NB4 (cell line): ENCODE measurements at regions not wholly inside any gene's neighbourhood (a gene's known extent, or its start where the extent isn't known, plus 50 kb on each side); places are given as distances from the start of the nearest gene placed in this dataset.
A peak's percentile ranks its signal among the peaks of the same experiment; 100 is the strongest.
"Not testable (repeated sequence)": the region's sequence is repeated elsewhere in the genome, so short reads cannot be mapped to it uniquely, and the experiment has no call there.

Experiments
- DNase-seq: peaks from one replicate; pipeline ENCODE4 v3.0.0; 2010; ENCODE audit warnings: low read depth
- H3K4me3 ChIP-seq: one replicate; pipeline ENCODE4 v1.5.1; 2011; ENCODE audit warnings: mild to moderate bottlenecking, low read depth, low read length, moderate library complexity
- TF ChIP-seq, protein P1 (sequence below): IDR thresholded peaks from one replicate; pipeline ENCODE4 v1.5.1; 2012; ENCODE audit warnings: low read depth, low read length

DNA sequence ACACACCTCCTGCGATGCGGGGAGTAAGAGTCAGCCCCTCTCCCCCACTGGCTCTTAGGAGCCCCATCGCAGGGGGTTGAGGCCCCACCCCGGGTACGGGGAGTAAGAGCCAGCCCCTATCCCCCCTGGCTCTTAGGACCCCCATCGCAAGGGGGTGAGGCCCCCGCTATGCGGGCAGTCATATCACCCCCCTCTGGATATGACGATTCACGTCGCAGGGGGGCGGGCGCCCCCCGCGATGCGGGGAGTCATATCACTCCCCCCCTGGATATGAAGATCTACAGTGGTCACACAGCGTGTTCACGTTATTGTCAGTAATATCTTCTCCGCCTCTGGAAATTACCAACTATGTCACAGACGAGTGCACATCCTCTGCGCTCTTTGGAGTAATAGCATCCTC, 61.1 kb downstream of the DEFB131A start:
- not testable (repeated sequence) for H3K4me3 ChIP-seq, DNase-seq

DNA sequence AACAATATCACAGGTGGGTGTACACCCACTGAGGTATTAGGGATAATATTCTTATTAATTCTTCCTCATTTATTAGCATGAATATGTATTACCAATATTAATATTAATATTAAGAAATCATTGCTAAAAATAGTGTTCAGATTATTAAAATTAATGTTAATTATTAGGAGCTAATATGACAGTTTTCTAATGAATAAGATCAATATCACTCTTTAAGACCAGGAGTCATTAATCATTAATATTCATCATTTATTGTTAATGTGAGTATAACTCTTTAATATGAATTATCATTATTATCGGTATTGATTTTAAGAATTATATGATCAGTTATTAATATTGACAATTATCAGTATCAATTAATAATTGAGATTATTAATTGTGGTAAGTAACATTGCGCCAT, 62.5 kb downstream of the DEFB131A start:
- H3K4me3 ChIP-seq, DNase-seq: not testable (repeated sequence)

DNA sequence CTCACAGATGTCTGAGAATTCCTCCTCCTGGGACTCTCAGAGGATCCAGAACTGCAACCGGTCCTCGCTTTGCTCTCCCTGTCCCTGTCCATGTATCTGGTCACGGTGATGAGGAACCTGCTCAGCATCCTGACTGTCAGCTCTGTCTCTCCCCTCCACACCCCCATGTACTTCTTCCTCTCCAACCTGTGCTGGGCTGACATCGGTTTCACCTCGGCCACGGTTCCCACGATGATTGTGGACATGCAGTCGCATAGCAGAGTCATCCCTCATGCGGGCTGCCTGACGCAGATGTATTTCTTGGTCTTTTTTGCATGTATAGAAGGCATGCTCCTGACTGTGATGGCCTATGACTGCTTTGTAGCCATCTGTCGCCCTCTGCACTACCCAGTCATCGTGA, 68.7 kb downstream of the DEFB131A start:
- not testable (repeated sequence) for DNase-seq

DNA sequence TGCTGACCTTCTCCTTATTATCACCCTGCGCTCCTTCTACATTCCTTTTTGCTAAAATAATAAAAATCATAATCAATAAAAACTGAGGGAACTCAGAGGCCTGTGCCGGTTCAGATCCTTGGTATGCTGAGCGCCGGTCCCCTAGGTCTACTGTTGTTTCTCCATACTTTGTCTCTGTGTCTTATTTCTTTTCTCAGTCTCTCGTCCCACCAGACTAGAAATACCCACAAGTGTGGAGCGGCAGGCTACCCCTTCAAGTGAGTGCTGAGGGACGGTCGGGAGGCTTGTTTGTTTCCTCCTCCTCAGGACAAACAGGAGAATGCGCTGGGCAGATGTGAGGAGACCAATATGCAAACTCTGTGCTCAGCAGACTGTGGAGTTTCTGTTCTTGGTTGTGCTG, 75.4 kb downstream of the DEFB131A start:
- H3K4me3 ChIP-seq, DNase-seq: not testable (repeated sequence)

More for the DNA sequence above, 68.7 kb downstream of the DEFB131A start:
- not testable (repeated sequence) for H3K4me3 ChIP-seq

DNA sequence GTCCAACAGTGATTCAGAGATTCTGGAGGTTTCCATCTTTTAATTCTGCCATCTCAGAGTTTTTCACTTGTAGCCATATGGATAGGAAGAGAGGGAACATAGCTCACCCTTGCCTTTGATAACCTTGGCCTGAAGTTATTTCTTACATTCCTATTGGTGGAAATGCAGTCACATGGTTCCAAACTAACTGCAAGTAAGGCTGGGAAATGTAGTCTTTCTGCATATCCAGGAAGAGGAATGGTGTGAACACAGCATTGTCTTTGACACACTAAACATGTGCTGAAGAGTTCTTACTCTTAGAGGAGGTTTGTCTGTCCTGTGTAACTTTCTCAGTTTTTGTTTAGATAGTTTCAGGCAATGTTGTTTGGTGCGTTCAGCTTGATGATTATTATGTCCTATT, 78.7 kb downstream of the DEFB131A start:
- not testable (repeated sequence) for DNase-seq, H3K4me3 ChIP-seq

DNA sequence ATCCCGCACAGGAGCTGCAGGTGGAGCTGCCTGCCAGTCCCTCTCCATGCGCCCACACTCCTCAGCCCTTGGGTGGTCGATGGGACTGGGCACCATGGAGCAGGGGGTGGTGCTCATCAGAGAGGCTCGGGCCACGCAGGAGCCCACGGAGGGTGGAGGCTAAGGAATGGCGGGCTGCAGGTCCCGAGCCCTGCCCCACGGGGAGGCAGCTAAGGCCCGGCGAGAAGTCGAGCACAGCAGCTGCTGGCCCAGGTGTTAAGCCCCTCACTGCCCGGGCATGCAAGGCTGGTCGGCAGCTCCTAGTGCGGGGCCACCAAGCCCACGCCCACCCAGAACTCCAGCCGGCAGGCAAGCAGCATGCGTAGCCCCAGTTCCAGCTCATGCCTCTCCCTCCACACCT, 80.2 kb downstream of the DEFB131A start:
- not testable (repeated sequence) for H3K4me3 ChIP-seq, DNase-seq

DNA sequence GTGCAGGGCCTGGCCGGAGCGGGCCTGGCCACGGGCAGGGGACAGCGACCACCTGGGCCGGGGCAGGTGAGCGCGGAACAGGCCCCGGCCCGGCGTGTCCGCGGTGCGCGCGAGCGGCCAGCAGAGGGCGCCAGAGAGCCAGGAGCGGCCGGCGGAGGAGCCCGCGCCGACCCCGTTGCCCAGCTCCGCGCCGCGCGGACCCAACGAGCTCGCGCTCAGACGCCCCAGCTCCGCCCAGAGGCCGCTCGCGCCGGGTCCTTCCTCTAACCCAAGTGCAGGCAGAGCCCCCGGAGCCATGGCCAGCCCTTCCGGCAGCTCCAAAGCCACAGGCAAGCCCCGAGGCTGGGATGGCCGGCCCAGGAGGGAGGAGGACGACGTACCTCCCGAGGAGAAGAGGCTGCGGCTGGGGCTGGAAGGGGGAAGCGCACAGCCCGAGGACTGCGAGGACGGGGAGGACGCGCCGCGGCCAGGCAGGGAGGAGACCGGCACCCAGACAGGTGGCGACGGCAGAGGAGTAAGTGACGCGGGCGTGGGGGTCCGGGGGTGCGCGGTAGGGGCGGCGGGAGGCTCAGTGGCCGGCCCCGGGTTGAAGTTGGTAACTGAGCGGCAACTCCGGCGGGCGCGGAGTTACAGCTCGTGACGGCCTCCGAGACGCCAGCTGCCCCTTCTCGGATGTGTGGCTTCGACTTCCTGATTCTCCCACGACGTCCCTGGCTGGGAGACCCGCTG, 88.1 kb downstream of the DEFB131A start:
- H3K4me3 ChIP-seq, result not testable (repeated sequence)
- peak; percentile 83 for DNase-seq
- TF ChIP-seq, protein P1, sequence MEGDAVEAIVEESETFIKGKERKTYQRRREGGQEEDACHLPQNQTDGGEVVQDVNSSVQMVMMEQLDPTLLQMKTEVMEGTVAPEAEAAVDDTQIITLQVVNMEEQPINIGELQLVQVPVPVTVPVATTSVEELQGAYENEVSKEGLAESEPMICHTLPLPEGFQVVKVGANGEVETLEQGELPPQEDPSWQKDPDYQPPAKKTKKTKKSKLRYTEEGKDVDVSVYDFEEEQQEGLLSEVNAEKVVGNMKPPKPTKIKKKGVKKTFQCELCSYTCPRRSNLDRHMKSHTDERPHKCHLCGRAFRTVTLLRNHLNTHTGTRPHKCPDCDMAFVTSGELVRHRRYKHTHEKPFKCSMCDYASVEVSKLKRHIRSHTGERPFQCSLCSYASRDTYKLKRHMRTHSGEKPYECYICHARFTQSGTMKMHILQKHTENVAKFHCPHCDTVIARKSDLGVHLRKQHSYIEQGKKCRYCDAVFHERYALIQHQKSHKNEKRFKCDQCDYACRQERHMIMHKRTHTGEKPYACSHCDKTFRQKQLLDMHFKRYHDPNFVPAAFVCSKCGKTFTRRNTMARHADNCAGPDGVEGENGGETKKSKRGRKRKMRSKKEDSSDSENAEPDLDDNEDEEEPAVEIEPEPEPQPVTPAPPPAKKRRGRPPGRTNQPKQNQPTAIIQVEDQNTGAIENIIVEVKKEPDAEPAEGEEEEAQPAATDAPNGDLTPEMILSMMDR, result peak; percentile 29

DNA sequence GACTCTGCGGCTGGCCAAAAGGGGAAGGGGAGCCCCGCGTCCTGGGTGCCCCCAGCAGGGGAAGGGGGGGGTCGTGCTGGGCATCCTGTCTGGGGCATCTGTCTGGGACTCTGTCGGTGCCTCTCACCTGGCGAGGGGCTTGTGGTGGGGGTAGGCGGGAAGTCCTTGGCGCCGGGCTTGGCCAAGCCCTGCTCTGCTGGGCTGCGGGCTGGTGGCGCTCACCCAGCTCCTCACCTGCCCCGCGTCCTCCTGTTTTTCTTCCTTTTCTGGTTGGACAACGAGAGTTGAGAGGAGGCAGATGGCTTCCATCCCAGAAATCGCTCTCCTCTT, 88.6 kb downstream of the DEFB131A start:
- DNase-seq, H3K4me3 ChIP-seq: not testable (repeated sequence)

DNA sequence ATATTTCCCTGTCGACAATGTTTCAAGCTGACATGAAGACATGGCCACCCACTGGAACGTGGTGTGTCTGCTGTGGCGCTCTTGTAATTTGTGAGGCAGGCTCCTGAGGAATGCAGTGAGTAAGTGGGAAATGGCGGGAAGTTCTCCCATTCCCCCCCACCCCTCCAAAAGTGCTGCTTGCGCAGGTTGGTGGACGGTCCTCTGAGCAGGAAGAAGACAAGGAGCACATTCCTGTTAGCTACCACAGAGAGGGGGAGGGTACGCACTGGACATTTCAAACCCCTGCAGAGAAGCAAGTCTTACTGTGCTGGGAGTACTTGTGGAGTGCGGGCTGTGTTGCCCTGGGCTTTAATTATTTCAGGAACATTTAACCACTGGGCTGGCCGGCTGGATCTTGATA, 92.9 kb downstream of the DEFB131A start:
- DNase-seq, H3K4me3 ChIP-seq: not testable (repeated sequence)

DNA sequence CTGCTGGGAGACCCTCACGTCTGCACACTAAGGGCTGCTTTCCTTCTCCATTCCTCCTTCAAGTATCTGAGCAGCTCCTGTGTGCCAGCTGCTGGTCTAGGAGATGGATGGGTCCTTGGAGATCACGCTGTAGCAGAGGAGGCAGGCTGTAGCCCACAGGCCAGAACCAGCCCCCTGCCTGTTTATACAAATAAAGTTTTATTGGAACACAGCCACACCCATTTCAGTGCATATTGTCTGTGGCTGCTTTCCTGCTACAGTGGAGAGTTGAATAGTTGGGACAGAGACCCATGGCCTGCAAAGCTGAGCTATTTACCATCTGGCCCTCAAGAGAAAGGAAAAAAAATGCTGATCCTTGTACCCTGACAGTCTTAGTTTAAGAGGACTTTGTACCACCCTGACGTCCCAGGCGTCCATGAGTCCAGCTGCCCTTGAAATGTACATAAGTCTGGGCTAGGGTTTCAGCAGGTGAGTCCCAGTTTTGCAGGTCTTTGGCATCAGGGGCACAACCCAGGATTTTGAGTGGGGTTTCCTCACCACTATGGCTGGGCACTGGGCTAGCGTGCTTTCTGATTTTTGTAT, 95.8 kb downstream of the DEFB131A start:
- not testable (repeated sequence) for H3K4me3 ChIP-seq, DNase-seq

DNA sequence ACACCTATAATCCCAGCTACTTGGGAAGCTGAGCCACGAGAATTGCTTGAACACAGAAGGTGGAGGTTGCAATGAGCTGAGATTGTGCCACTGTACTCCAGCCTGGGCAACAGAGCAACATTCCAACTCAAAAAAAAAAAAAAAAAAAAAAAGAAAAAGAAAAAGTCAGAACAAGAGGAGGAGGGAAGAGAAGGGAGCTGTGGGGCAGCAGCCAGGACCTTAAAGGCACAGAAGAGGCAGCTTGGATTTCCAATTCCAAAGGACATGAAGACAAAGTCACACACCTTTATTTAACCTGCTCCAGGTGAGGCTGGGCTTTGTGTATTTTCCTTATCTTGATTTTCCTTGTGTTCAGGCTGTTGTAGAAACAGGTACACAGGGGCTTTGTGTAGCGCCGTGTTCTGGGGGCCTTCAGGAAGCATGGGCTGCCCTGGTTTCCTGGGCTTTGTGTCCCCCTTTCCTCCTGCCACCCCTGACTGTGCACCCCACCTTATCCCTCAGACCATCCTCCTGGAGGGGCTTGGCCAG, 97.2 kb downstream of the DEFB131A start:
- H3K4me3 ChIP-seq, DNase-seq: not testable (repeated sequence)

DNA sequence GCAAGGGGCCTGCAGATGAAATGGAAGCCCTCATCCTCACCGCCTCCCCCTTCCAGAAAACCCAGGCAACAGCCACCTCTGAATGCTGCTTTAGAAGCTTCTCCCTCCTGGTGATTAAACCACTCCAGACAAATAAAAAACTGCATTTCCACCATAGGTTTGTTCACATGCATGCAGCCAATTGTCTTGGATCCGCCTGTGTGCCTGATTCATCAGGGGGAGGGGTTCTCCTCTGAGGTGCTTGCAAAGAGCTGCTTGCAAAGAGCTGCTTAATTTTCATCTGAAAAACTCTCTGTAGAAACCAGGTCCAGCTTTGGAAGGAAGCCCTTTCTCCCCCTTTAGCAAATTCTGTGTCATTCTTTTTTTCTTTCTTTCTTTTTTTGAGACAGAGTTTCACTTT, 100.6 kb downstream of the DEFB131A start:
- not testable (repeated sequence) for DNase-seq, H3K4me3 ChIP-seq

DNA sequence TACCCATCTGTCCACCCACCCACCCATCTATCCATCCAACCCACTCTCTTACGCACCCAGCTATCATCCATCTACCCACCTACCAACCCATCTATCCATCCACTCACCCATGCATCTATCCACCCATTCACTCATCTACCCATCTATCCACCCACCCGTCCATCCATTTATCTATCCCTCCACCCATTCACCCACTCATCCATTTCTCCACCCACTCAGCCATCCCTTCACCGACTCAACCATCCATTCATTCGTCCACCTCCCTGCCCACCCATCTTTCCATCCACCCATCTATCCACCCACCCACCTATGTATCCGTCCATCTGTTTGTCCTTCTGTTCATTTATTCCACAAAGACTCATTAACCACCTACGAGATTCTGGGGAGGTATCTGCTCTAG, 103.3 kb downstream of the DEFB131A start:
- not testable (repeated sequence) for DNase-seq, H3K4me3 ChIP-seq

DNA sequence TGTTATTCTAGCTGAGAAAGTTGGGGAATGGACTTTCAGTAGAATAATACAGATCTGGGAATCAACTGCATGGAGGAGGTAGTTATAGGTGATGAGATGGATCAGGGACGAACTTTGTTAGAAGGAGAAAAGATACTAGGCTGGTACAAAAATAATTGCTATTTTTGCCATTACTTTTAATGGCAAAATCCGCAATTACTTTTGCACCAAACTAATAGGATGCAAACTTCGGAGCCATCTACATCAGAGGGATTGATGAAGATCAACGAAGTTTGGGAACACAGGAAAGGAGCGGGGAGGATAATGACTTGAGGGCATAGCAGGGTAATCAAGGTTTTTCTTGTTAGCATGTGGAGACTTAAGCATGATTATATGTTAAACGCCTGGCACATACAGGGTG, 111.9 kb downstream of the DEFB131A start:
- not testable (repeated sequence) for DNase-seq, H3K4me3 ChIP-seq
